IMR-90 (cell line): ENCODE measurements at regions not wholly inside any gene's neighbourhood (a gene's known extent, or its start where the extent isn't known, plus 50 kb on each side); places are given as distances from the start of the nearest gene placed in this dataset.

Experiments
- ATAC-seq: fragments of 200-7000 bp; cut with Tn5 transposase; 2 replicates; pipeline ENCODE4 v1.9.1; 2020; ENCODE audit warnings: low read depth, mild to moderate bottlenecking, moderate library complexity
- BruUV-seq: library from RNA; stranded (reverse); fragments of 400-500 nt; replicated peaks from 2 replicates; lab custom pipeline; 2021; lab: Mats Ljungman, UMichigan
- CTCF ChIA-PET: fragments of 300-600 bp; formaldehyde crosslinking; extraction: SDS; loops from one replicate; lab custom pipeline; 2021; ENCODE audit warnings: antibody characterized with exemption; lab: Yijun Ruan, JAX
- POLR2A ChIA-PET: fragments of 300-600 bp; sonication (Branson Sonifier 250); formaldehyde crosslinking; loops from one replicate; lab custom pipeline; 2022; ENCODE audit warnings: antibody characterized with exemption; ENCODE audit not compliant: unreplicated experiment; lab: Charles Lee
- DNase-seq: peaks from one replicate; pipeline ENCODE4 v3.0.0; 2013
- H2AFZ ChIP-seq: replicated peaks from 2 replicates; pipeline ENCODE3; 2013; ENCODE audit warnings: low read length, mild to moderate bottlenecking; ENCODE audit not compliant: poor library complexity
- H2AK5ac ChIP-seq: 2 replicates; pipeline ENCODE4 v1.6.1; 2013; ENCODE audit warnings: low read depth, low read length, inconsistent platforms
- H2AK9ac ChIP-seq: replicated peaks from 2 replicates; pipeline ENCODE3; 2013; ENCODE audit warnings: mild to moderate bottlenecking, low read depth, low read length, moderate library complexity; ENCODE audit not compliant: poor library complexity
- H2BK120ac ChIP-seq: 2 replicates; pipeline ENCODE4 v1.6.1; 2013; ENCODE audit warnings: low read depth, low read length, inconsistent platforms
- H2BK15ac ChIP-seq: 3 replicates; pipeline ENCODE4 v1.6.1; 2013; ENCODE audit warnings: low read depth, low read length, inconsistent platforms
- H2BK20ac ChIP-seq: 2 replicates; pipeline ENCODE4 v1.6.1; 2013; ENCODE audit warnings: low read depth, mild to moderate bottlenecking, inconsistent platforms, low read length, moderate library complexity
- H2BK5ac ChIP-seq: 2 replicates; pipeline ENCODE4 v1.6.1; 2013; ENCODE audit warnings: mild to moderate bottlenecking, low read depth, low read length, inconsistent platforms; ENCODE audit not compliant: poor library complexity, severe bottlenecking
- H3K14ac ChIP-seq: replicated peaks from 2 replicates; pipeline ENCODE4 v1.6.1; 2013; ENCODE audit warnings: low read depth, low read length, inconsistent platforms
- H3K18ac ChIP-seq: 2 replicates; pipeline ENCODE4 v1.6.1; 2013; ENCODE audit warnings: low read depth, low read length, control low read depth
- H3K23ac ChIP-seq: 2 replicates; pipeline ENCODE4 v1.6.1; 2013; ENCODE audit warnings: low read depth, low read length, inconsistent platforms
- H3K27ac ChIP-seq: 2 replicates; pipeline ENCODE4 v1.5.1; 2013; ENCODE audit warnings: mild to moderate bottlenecking, control low read depth, low read length; ENCODE audit not compliant: insufficient read depth
- H3K27me3 ChIP-seq: 2 replicates; pipeline ENCODE4 v1.6.1; 2013; ENCODE audit warnings: low read length; ENCODE audit not compliant: control insufficient read depth, insufficient read depth
- H3K36me3 ChIP-seq: 2 replicates; pipeline ENCODE4 v1.6.1; 2013; ENCODE audit warnings: low read length, mixed read lengths; ENCODE audit not compliant: control insufficient read depth, insufficient read depth
- H3K4ac ChIP-seq: 2 replicates; pipeline ENCODE4 v1.6.1; 2013; ENCODE audit warnings: low read depth, low read length, inconsistent platforms
- H3K4me1 ChIP-seq: 2 replicates; pipeline ENCODE4 v1.6.1; 2013; ENCODE audit warnings: low read length, mixed read lengths; ENCODE audit not compliant: control insufficient read depth, insufficient read depth
- H3K4me2 ChIP-seq: 2 replicates; pipeline ENCODE4 v1.6.1; 2013; ENCODE audit warnings: low read depth, mild to moderate bottlenecking, control low read depth, low read length, moderate library complexity
- H3K4me3 ChIP-seq: 2 replicates; pipeline ENCODE4 v1.5.1; 2013; ENCODE audit warnings: low read depth, mild to moderate bottlenecking, control low read depth, low read length, moderate library complexity; ENCODE audit not compliant: insufficient read depth
- H3K56ac ChIP-seq: 2 replicates; pipeline ENCODE4 v1.6.1; 2013; ENCODE audit warnings: low read length, inconsistent platforms; ENCODE audit not compliant: insufficient read depth; ENCODE audit errors: extremely low read depth
- H3K79me1 ChIP-seq, 2 experiments: 2 replicates each; pipeline ENCODE4 v1.6.1; 2013; ENCODE audit warnings: low read length in 2 of 2, inconsistent platforms in 1 of 2, low read depth in 1 of 2
- H3K9ac ChIP-seq: 2 replicates; pipeline ENCODE4 v1.6.1; 2013; ENCODE audit warnings: low read depth, low read length, control low read depth
- H3K9me1 ChIP-seq: 2 replicates; pipeline ENCODE4 v1.6.1; 2013; ENCODE audit warnings: low read length, inconsistent platforms; ENCODE audit not compliant: insufficient read depth
- H3K9me3 ChIP-seq: 2 replicates; pipeline ENCODE4 v1.6.1; 2013; ENCODE audit warnings: low read length; ENCODE audit not compliant: control insufficient read depth, insufficient read depth
- H4K20me1 ChIP-seq: 2 replicates; pipeline ENCODE4 v1.6.1; 2013; ENCODE audit warnings: low read length, inconsistent platforms; ENCODE audit not compliant: insufficient read depth
- H4K5ac ChIP-seq: 2 replicates; pipeline ENCODE4 v1.6.1; 2013; ENCODE audit warnings: mild to moderate bottlenecking, low read depth, low read length, control low read depth
- H4K8ac ChIP-seq, 2 experiments: 2 replicates each; pipeline ENCODE4 v1.6.1; 2013; ENCODE audit warnings: low read depth in 2 of 2, low read length in 2 of 2, control low read depth in 1 of 2, inconsistent platforms in 1 of 2
- H4K91ac ChIP-seq: 2 replicates; pipeline ENCODE4 v1.6.1; 2013; ENCODE audit warnings: low read depth, low read length, inconsistent platforms; ENCODE audit not compliant: insufficient read depth
- BHLHE40 ChIP-seq: fragments of 150-350 bp; IDR thresholded peaks from 2 replicates; pipeline ENCODE4 v1.6.1; 2016; ENCODE audit warnings: mild to moderate bottlenecking, low read depth, low read length
- CEBPB ChIP-seq: IDR thresholded peaks from 2 replicates; pipeline ENCODE4 v1.6.1; 2012; ENCODE audit warnings: low read depth, low read length, improper control_type of control experiment
- CHD1 ChIP-seq: IDR thresholded peaks from 2 replicates; pipeline ENCODE4 v1.6.1; 2012; ENCODE audit warnings: low read depth, low read length, improper control_type of control experiment
- FOS ChIP-seq: fragments of 150-350 bp; IDR thresholded peaks from 2 replicates; pipeline ENCODE4 v1.6.1; 2016; ENCODE audit warnings: low read depth, low read length
- MAFK ChIP-seq: IDR thresholded peaks from 2 replicates; pipeline ENCODE4 v1.6.1; 2012; ENCODE audit warnings: low read depth, low read length, improper control_type of control experiment
- MXI1 ChIP-seq: IDR thresholded peaks from 2 replicates; pipeline ENCODE4 v1.6.1; 2012; ENCODE audit warnings: low read depth, mild to moderate bottlenecking, low read length, moderate library complexity, borderline replicate concordance
- NFE2L2 ChIP-seq: fragments of 150-350 bp; IDR thresholded peaks from 2 replicates; pipeline ENCODE4 v1.6.1; 2016; ENCODE audit warnings: low read depth, mild to moderate bottlenecking, low read length
- POLR2A ChIP-seq: IDR thresholded peaks from 2 replicates; pipeline ENCODE4 v1.6.1; 2012; ENCODE audit warnings: mild to moderate bottlenecking, low read depth, low read length
- RAD21 ChIP-seq: IDR thresholded peaks from 2 replicates; pipeline ENCODE4 v1.6.1; 2012; ENCODE audit warnings: low read length, improper control_type of control experiment
- RCOR1 ChIP-seq: IDR thresholded peaks from 2 replicates; pipeline ENCODE4 v1.6.1; 2012; ENCODE audit warnings: mild to moderate bottlenecking, low read length, improper control_type of control experiment; ENCODE audit not compliant: insufficient replicate concordance
- RFX5 ChIP-seq: IDR thresholded peaks from 2 replicates; pipeline ENCODE4 v1.8.0; 2012; ENCODE audit warnings: low read depth, mild to moderate bottlenecking, low read length, moderate library complexity
- SMC3 ChIP-seq: fragments of 150-350 bp; IDR thresholded peaks from 2 replicates; pipeline ENCODE4 v1.6.1; 2016; ENCODE audit warnings: low read depth, mild to moderate bottlenecking, antibody characterized with exemption, low read length, moderate library complexity
- WGBS, 2 experiments: methylation state at CpG; one replicate each; pipeline versions ENCODE4 v1.1.5 to v1.1.7; 2013; ENCODE audit warnings: missing lambda C conversion rate in 2 of 2; ENCODE audit not compliant: insufficient read length in 1 of 2; ENCODE audit errors: extremely low coverage in 2 of 2; 5-methylcytosine and 5-hydroxymethylcytosine counted together
- dilution Hi-C: fragments of 300-500 bp; cut with HindIII; formaldehyde crosslinking; loops from one replicate; pipeline ENCODE4 v1.14.3; 2018; ENCODE audit warnings: low sequenced_read_pairs; ENCODE audit not compliant: unreplicated experiment
- in situ Hi-C: fragments of 300-500 bp; cut with MboI; formaldehyde crosslinking; loops from 3 replicates; pipeline ENCODE4 v1.14.3; 2019; ENCODE audit warnings: low sequenced_read_pairs, inconsistent platforms, mixed read lengths
- intact Hi-C: fragments of 100-400 bp; cut with micrococcal nuclease; formaldehyde crosslinking; loops from 2 replicates; pipeline ENCODE4 v1.10.0; 2022
- TF ChIP-seq, protein P1 (sequence below): fragments of 150-350 bp; IDR thresholded peaks from 2 replicates; pipeline ENCODE4 v1.6.1; 2017; ENCODE audit warnings: mild to moderate bottlenecking, antibody characterized with exemption, low read length, low read depth

DNA sequence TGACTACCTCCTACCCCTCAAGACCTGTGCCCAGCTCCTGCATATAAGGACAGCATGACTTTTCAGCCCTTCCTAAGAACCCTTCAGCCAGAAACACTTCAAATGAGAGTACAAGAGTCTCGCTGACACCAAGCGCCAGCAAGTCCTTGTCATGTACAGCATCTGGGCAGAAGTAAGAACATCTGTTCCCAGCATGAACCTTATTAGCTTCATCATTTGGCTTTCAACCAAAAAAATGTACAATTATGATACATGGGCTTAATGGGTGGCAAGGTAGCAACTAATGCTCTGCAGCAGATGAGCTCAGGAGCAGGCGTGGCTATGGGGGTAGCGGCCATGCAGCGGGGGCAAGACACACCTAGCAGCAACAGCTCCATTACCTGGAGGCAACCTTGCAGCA lies 487.6 kb downstream of the COG6 start:
- Histone ChIP-seq H4K20me1 (no peaks in the 10 kb centered on the region), H3K14ac (no peak overlapping the region), H2AFZ (no peak overlapping the region), H3K27me3 (no peaks in the 10 kb centered on the region), H4K5ac (no peak overlapping the region), H2AK9ac (no peak overlapping the region), H3K27ac (no peak overlapping the region), H3K9me3 (no peaks in the 10 kb centered on the region), H2BK5ac (no peak overlapping the region), H3K36me3 (no peaks in the 10 kb centered on the region), H3K9ac (no peak overlapping the region), H2AK5ac (no peak overlapping the region), H3K56ac (no peak overlapping the region), H4K8ac (no peak overlapping the region), H2BK20ac (no peak overlapping the region), H3K4me3 (no peak overlapping the region), H3K79me1 (no peaks in the 10 kb centered on the region), H4K91ac (no peak overlapping the region), H3K4me1 (no peaks in the 10 kb centered on the region), H2BK120ac (no peak overlapping the region), H3K23ac (no peak overlapping the region), H2BK15ac (no peak overlapping the region), H3K4me2 (no peak overlapping the region), H3K4ac (no peak overlapping the region), H3K9me1 (no peaks in the 10 kb centered on the region), H3K18ac (no peak overlapping the region)
- POLR2A ChIA-PET: no interaction called here
- no peak for TF ChIP-seq RFX5
- no peak for TF ChIP-seq MXI1
- no peak for TF ChIP-seq NFE2L2
- no peak for TF ChIP-seq RAD21
- no peak for TF ChIP-seq MAFK
- TF ChIP-seq CEBPB: no peak
- no peak for TF ChIP-seq BHLHE40
- TF ChIP-seq RCOR1: no peak
- TF ChIP-seq CHD1: no peak
- TF ChIP-seq SMC3: no peak
- TF ChIP-seq FOS: no peak
- TF ChIP-seq, protein P1, sequence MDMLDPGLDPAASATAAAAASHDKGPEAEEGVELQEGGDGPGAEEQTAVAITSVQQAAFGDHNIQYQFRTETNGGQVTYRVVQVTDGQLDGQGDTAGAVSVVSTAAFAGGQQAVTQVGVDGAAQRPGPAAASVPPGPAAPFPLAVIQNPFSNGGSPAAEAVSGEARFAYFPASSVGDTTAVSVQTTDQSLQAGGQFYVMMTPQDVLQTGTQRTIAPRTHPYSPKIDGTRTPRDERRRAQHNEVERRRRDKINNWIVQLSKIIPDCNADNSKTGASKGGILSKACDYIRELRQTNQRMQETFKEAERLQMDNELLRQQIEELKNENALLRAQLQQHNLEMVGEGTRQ: no peak
- no peak for TF ChIP-seq POLR2A
- CTCF ChIA-PET: no interaction called here
- dilution Hi-C loops: no loop called here
- intact Hi-C loops: no loop called here
- BruUV-seq: no TSS peak
- DNase-seq (no peak), ATAC-seq (no peak)
- in situ Hi-C loops: no loop called here
- no CpG with 5 or more reads among the region's 5 CpGs for WGBS, 2 experiments
